ENCODE measurements at regions not wholly inside any gene's neighbourhood (a gene's known extent, or its start where the extent isn't known, plus 50 kb on each side); places are given as distances from the start of the nearest gene placed in this dataset.
"Not testable (repeated sequence)": the region's sequence is repeated elsewhere in the genome, so short reads cannot be mapped to it uniquely, and the experiment has no call there.

GRCh38 chr12:42030588-42030987 is 114.1 kb downstream of the GXYLT1 start:
- ATAC-seq = no peak
- no peaks in the 10 kb centered on the region for H3K36me3 Mint-ChIP-seq (ENCODE audit: low read depth)
- H3K27ac Mint-ChIP-seq = no peak overlapping the region
- no peaks in the 10 kb centered on the region for H3K9me3 ChIP-seq (ENCODE audit: control insufficient read depth, low read length, poor library complexity, severe bottlenecking)
- H3K4me1 Mint-ChIP-seq = peaks cover 5% of the 10 kb centered on the region
- no peak for DNase-seq
- no peak overlapping the region for H3K4me3 Mint-ChIP-seq
- H3K27me3 Mint-ChIP-seq = peaks cover 18% of the 10 kb centered on the region

GRCh38 chr12:42027546-42027945 is 117.1 kb downstream of the GXYLT1 start:
- no peaks in the 10 kb centered on the region for H3K36me3 Mint-ChIP-seq (ENCODE audit: low read depth)
- peaks cover 24% of the 10 kb centered on the region for H3K27me3 Mint-ChIP-seq
- ATAC-seq (no peak), DNase-seq (no peak)
- H3K27ac Mint-ChIP-seq = no peak overlapping the region
- H3K4me3 Mint-ChIP-seq = no peak overlapping the region
- H3K4me1 Mint-ChIP-seq = peaks cover 11% of the 10 kb centered on the region
- no peaks in the 10 kb centered on the region for H3K9me3 ChIP-seq (ENCODE audit: control insufficient read depth, low read length, poor library complexity, severe bottlenecking)

- no peak for DNase-seq
- ATAC-seq = no peak
- peaks cover 6% of the 10 kb centered on the region for H3K4me1 Mint-ChIP-seq
- H3K27me3 Mint-ChIP-seq = peaks cover 15% of the 10 kb centered on the region
- no peaks in the 10 kb centered on the region for H3K9me3 ChIP-seq (ENCODE audit: control insufficient read depth, low read length, poor library complexity, severe bottlenecking)
- H3K36me3 Mint-ChIP-seq (ENCODE audit: low read depth) = no peaks in the 10 kb centered on the region
- no peak overlapping the region for H3K27ac Mint-ChIP-seq
- peak overlapping the region; percentile 70 for H3K4me3 Mint-ChIP-seq
Observed at GRCh38 chr12:42024495-42024830, 120.2 kb downstream of the GXYLT1 start.

DNA sequence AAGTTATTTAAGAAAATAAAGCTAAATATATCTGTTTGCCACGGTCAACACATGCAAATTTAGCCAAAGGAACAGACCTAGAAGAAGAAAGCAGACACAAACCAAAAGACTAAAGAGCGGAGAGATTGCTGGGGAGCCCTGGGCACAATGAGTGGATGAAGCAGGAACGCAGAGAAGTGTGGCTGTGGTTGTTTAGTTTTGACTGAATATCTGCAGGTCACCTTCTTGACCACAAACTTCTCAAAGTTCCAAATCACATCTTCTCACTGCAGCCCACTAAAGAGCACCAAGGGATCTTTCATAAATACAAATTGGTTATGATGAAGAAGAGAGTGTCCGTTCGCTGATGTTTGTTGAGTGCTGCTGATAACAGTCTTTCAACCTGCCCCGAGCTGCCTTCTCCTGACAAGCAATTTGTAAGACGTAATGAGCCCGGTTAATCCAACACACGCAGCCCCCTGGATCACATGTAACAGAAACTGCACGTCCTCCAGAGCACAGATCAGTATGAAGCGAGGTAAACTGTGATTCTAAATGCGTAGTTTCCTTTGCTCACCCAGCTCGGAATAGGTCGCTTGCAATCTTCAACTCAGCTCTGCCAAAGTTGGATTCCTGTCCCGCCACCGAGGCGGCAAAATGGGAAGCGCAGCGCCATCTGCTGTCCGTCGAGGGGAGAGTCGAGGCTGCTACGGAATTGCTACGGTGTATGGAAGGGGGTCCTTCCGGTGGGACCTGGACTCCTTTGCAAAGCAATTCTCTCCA is 120.8 kb downstream of the GXYLT1 start:
- Mint-ChIP-seq H3K36me3 (ENCODE audit: low read depth) (no peaks in the 10 kb centered on the region), H3K27ac (no peak overlapping the region), H3K4me3 (peak overlapping the region; percentile 70), H3K4me1 (peaks cover 6% of the 10 kb centered on the region), H3K27me3 (peaks cover 15% of the 10 kb centered on the region)
- no peaks in the 10 kb centered on the region for H3K9me3 ChIP-seq (ENCODE audit: control insufficient read depth, low read length, poor library complexity, severe bottlenecking)
- DNase-seq (peak; percentile 36 to 54 (median 40)), ATAC-seq (peak; percentile 86)

- H3K4me3 Mint-ChIP-seq; ATAC-seq; H3K9me3 ChIP-seq (ENCODE audit: control insufficient read depth, low read length, poor library complexity, severe bottlenecking); H3K36me3 Mint-ChIP-seq (ENCODE audit: low read depth); DNase-seq; H3K27ac Mint-ChIP-seq; H3K4me1 Mint-ChIP-seq: not testable (repeated sequence)
- H3K27me3 Mint-ChIP-seq = peaks cover 29% of the 10 kb centered on the region
Observed at GRCh38 chr12:42021937-42022336, 122.7 kb downstream of the GXYLT1 start.

DNA sequence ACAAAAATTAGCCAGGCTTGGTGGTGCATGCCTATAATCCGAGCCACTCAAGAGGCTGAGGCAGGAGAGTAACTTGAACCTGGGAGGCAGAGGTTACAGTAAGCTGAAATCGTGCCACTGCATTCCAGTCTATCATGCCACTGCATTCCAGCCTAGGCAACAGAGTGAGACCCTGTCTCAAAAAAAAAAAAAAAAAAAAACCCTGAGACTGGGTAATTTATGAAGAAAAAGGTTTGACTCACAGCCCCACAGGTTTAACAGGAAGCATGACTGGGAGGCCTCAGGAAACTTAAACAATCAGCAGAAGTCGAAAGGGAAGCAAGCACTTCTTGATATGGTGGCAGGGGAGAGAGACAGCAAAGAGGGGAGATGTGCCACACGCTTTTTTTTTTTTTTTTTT is 123.2 kb downstream of the GXYLT1 start:
- Mint-ChIP-seq H3K4me1 (peaks cover 6% of the 10 kb centered on the region), H3K27me3 (peaks cover 34% of the 10 kb centered on the region), H3K36me3 (ENCODE audit: low read depth) (no peaks in the 10 kb centered on the region), H3K4me3 (no peak overlapping the region), H3K27ac (no peak overlapping the region)
- no peaks in the 10 kb centered on the region for H3K9me3 ChIP-seq (ENCODE audit: control insufficient read depth, low read length, poor library complexity, severe bottlenecking)
- DNase-seq (no peak), ATAC-seq (no peak)

- DNase-seq (no peak), ATAC-seq (no peak)
- Mint-ChIP-seq H3K27ac (no peak overlapping the region), H3K4me1 (peaks cover 6% of the 10 kb centered on the region), H3K36me3 (ENCODE audit: low read depth) (no peaks in the 10 kb centered on the region), H3K4me3 (no peak overlapping the region), H3K27me3 (peaks cover 36% of the 10 kb centered on the region)
- H3K9me3 ChIP-seq (ENCODE audit: control insufficient read depth, low read length, poor library complexity, severe bottlenecking) = no peaks in the 10 kb centered on the region
Observed at GRCh38 chr12:42020226-42020625, 124.4 kb downstream of the GXYLT1 start.

GRCh38 chr12:42019746-42020145 is 124.9 kb downstream of the GXYLT1 start:
- no peak overlapping the region for H3K27ac Mint-ChIP-seq
- ATAC-seq (no peak), DNase-seq (no peak)
- peaks cover 6% of the 10 kb centered on the region for H3K4me1 Mint-ChIP-seq
- H3K36me3 Mint-ChIP-seq (ENCODE audit: low read depth) = no peaks in the 10 kb centered on the region
- H3K4me3 Mint-ChIP-seq = no peak overlapping the region
- H3K27me3 Mint-ChIP-seq = peaks cover 36% of the 10 kb centered on the region
- H3K9me3 ChIP-seq (ENCODE audit: control insufficient read depth, low read length, poor library complexity, severe bottlenecking) = no peaks in the 10 kb centered on the region

- no peak overlapping the region for H3K27ac Mint-ChIP-seq
- no peaks in the 10 kb centered on the region for H3K36me3 Mint-ChIP-seq (ENCODE audit: low read depth)
- no peak for ATAC-seq
- H3K4me1 Mint-ChIP-seq = no peaks in the 10 kb centered on the region
- no peak overlapping the region for H3K4me3 Mint-ChIP-seq
- no peaks in the 10 kb centered on the region for H3K9me3 ChIP-seq (ENCODE audit: control insufficient read depth, low read length, poor library complexity, severe bottlenecking)
- peaks cover 21% of the 10 kb centered on the region for H3K27me3 Mint-ChIP-seq
- no peak for DNase-seq
Observed at GRCh38 chr12:42017051-42017450, 127.6 kb downstream of the GXYLT1 start.

- Mint-ChIP-seq H3K27ac (no peak overlapping the region), H3K27me3 (peaks cover 21% of the 10 kb centered on the region), H3K4me3 (no peak overlapping the region), H3K4me1 (no peaks in the 10 kb centered on the region), H3K36me3 (ENCODE audit: low read depth) (no peaks in the 10 kb centered on the region)
- ATAC-seq (no peak), DNase-seq (no peak)
- H3K9me3 ChIP-seq (ENCODE audit: control insufficient read depth, low read length, poor library complexity, severe bottlenecking) = no peaks in the 10 kb centered on the region
Observed at GRCh38 chr12:42015051-42015461, 129.6 kb downstream of the GXYLT1 start.

DNA sequence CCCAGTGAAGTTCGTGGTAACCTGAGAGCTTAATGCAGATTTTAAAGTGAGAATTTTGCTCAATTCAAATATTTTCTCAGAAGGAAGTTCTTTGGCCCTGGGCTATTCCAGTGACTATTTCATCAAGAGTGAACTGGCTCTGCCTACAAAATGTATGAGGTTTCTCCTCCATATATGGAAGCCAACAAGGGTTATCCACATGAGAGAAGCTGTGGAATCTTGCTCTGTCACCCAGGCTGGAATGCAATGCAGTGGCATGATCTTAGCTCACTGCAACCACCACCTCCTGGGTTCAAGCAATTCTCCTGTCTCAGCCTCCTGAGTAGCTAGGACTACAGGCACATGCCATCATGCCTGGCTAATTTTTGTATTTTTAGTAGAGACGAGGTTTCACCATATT is 132.2 kb downstream of the GXYLT1 start:
- not testable (repeated sequence) for H3K36me3 Mint-ChIP-seq (ENCODE audit: low read depth); H3K4me1 Mint-ChIP-seq; H3K4me3 Mint-ChIP-seq; DNase-seq; ATAC-seq; H3K9me3 ChIP-seq (ENCODE audit: control insufficient read depth, low read length, poor library complexity, severe bottlenecking); H3K27ac Mint-ChIP-seq
- peaks cover 11% of the 10 kb centered on the region for H3K27me3 Mint-ChIP-seq

- H3K27ac Mint-ChIP-seq = no peak overlapping the region
- no peaks in the 10 kb centered on the region for H3K4me1 Mint-ChIP-seq
- DNase-seq = no peak
- no peaks in the 10 kb centered on the region for H3K9me3 ChIP-seq (ENCODE audit: control insufficient read depth, low read length, poor library complexity, severe bottlenecking)
- no peaks in the 10 kb centered on the region for H3K27me3 Mint-ChIP-seq
- no peak overlapping the region for H3K4me3 Mint-ChIP-seq
- no peaks in the 10 kb centered on the region for H3K36me3 Mint-ChIP-seq (ENCODE audit: low read depth)
- no peak for ATAC-seq
Observed at GRCh38 chr12:42010715-42011114, 134.0 kb downstream of the GXYLT1 start.

DNA sequence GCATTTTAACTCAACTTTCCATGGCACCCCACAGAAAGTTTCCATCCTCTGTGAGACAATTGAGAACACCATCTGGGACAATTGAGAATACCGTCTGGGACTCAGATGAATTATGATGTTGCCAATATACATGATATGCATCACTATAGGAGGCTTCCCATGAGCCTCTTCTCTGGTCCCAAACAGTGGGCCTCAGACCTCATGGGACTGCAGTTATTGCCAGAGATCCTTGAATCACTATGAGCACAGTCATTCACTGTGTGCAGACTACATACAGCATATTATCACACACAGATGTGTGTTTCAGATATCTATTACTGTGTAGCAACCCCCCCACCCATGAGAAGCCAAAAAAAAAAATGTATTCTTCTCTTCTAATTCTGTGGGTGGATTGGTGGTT is 134.4 kb downstream of the GXYLT1 start:
- DNase-seq = no peak
- Mint-ChIP-seq H3K36me3 (ENCODE audit: low read depth) (no peaks in the 10 kb centered on the region), H3K4me3 (no peak overlapping the region), H3K4me1 (no peaks in the 10 kb centered on the region), H3K27me3 (no peaks in the 10 kb centered on the region), H3K27ac (no peak overlapping the region)
- ATAC-seq = no peak
- no peaks in the 10 kb centered on the region for H3K9me3 ChIP-seq (ENCODE audit: control insufficient read depth, low read length, poor library complexity, severe bottlenecking)

DNA sequence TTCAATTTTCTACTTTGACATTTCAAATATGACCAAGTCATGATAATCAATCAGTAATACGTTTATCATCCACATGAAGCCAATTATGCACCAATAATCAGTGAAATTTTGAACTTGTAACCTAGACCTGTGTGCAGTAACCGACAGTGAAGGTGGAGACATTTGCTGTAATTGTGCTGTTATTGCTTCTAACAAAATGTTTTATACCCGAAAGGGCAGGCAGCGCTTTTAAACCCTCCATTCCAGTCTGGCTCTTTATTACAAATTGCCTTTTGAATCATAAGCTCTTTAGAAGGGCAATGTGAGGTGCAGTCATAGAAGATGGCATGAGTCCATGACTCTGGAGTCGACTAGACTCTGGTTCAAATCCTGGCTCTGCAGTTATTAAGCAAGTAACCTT is 135.7 kb downstream of the GXYLT1 start:
- DNase-seq (no peak), ATAC-seq (no peak)
- Mint-ChIP-seq H3K27me3 (peaks cover 3% of the 10 kb centered on the region), H3K4me1 (no peaks in the 10 kb centered on the region), H3K36me3 (ENCODE audit: low read depth) (no peaks in the 10 kb centered on the region), H3K4me3 (no peak overlapping the region), H3K27ac (no peak overlapping the region)
- H3K9me3 ChIP-seq (ENCODE audit: control insufficient read depth, low read length, poor library complexity, severe bottlenecking) = no peaks in the 10 kb centered on the region
